GM12891 (cell line): ENCODE measurements at regions not wholly inside any gene's neighbourhood (a gene's known extent, or its start where the extent isn't known, plus 50 kb on each side); places are given as distances from the start of the nearest gene placed in this dataset.

Experiments
- PAX5 ChIP-seq: IDR thresholded peaks from 2 replicates; pipeline ENCODE4 v1.6.1; 2011; ENCODE audit warnings: low read length, moderate library complexity, mild to moderate bottlenecking; ENCODE audit not compliant: insufficient read depth, severe bottlenecking
- POLR2A ChIP-seq: IDR thresholded peaks from 2 replicates; pipeline ENCODE4 v1.6.1; 2011; ENCODE audit warnings: low read depth, low read length, control low read depth
- POLR2AphosphoS5 ChIP-seq: IDR thresholded peaks from 2 replicates; pipeline ENCODE4 v1.6.1; 2011; ENCODE audit warnings: low read depth, low read length, control low read depth
- POU2F2 ChIP-seq: IDR thresholded peaks from 2 replicates; pipeline ENCODE4 v1.6.1; 2011; ENCODE audit warnings: low read depth, mild to moderate bottlenecking, control low read depth, low read length, moderate library complexity
- SPI1 ChIP-seq: IDR thresholded peaks from 2 replicates; pipeline ENCODE4 v1.6.1; 2011; ENCODE audit warnings: low read depth, low read length, control low read depth
- TAF1 ChIP-seq: IDR thresholded peaks from 2 replicates; pipeline ENCODE4 v1.6.1; 2011; ENCODE audit warnings: low read depth, low read length, control low read depth

- TF ChIP-seq TAF1 (no peak), SPI1 (no peak), POLR2A (no peak), POLR2AphosphoS5 (no peak), PAX5 (no peak), POU2F2 (no peak)
These were observed 141.1 kb upstream of the HNMT start for GRCh38 chr2:137823196-137823595.
